ENCODE measurements at regions not wholly inside any gene's neighbourhood (a gene's known extent, or its start where the extent isn't known, plus 50 kb on each side); places are given as distances from the start of the nearest gene placed in this dataset.

DNA sequence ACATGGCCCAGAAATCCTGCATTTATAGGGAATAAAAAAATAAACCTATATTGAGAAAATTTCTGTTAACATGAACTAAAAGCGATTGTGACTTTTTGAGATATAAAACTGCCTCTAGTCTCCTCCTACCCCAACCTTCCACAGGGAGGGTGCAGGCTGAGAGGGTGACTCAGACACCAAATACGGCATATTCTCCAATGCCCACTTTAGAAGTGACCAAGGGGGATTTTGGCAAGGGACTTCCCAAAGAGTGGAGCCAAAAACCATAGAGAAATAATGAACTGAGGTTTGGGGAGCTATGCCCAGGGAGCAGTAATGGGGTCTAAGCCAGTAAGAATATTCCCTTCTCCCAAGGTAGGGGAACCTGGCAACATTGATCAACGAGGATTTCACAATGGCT, 124.9 kb upstream of the ZC3H12C start (continued):
- TF ChIP-seq, protein P1, sequence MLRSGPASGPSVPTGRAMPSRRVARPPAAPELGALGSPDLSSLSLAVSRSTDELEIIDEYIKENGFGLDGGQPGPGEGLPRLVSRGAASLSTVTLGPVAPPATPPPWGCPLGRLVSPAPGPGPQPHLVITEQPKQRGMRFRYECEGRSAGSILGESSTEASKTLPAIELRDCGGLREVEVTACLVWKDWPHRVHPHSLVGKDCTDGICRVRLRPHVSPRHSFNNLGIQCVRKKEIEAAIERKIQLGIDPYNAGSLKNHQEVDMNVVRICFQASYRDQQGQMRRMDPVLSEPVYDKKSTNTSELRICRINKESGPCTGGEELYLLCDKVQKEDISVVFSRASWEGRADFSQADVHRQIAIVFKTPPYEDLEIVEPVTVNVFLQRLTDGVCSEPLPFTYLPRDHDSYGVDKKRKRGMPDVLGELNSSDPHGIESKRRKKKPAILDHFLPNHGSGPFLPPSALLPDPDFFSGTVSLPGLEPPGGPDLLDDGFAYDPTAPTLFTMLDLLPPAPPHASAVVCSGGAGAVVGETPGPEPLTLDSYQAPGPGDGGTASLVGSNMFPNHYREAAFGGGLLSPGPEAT (IDR thresholded peaks at IDR 0.05; ENCODE audit: low read depth), result peak; percentile 44; the same call in 1 of the 2 replicates
- peak; percentile 22; the same call in 1 of the 2 replicates for TF ChIP-seq MTA2 (IDR thresholded peaks at IDR 0.05; ENCODE audit: low read depth)

DNA sequence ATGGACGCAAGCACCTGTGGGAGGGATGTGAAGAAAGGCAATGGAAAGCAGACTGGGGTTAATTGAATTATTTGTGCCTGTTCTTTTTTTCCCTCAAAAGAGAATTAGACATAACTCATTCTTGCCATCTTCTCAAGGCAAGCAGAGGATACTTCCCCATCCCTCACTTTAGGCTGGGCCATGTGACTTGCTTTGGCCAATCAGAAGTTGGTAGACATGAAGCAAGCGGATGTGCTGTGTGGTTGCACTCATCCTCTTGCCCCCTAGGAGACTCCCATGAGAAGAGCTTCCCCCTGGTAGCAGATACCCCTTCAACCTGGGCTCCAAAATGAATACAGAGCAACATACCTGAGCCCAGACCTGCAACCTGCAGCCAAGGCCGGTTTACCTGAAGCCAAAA, 124.4 kb upstream of the ZC3H12C start:
- peaks cover 38% of the 10 kb centered on the region for H3K4me1 ChIP-seq (ENCODE audit: control insufficient read depth, insufficient read depth, low read length)
- no peak overlapping the region for H2AFZ ChIP-seq (ENCODE audit: control insufficient read depth, low read depth, low read length)
- H3K9ac ChIP-seq (ENCODE audit: control insufficient read depth, insufficient read depth, low read length), result no peak overlapping the region
- BruUV-seq (replicated peaks), result no TSS peak
- no peak overlapping the region for H3K4me2 ChIP-seq (ENCODE audit: control insufficient read depth, insufficient read depth)
- peaks cover 8% of the 10 kb centered on the region; the same call in 2 of the 3 replicates for H3K9me3 ChIP-seq (replicated peaks; ENCODE audit: control insufficient read depth, insufficient read depth, low read length)
- ATAC-seq (no peak), DNase-seq (ENCODE audit: low read depth, low spot score) (no peak), FAIRE-seq (no peak)
- in situ Hi-C loops (cut with MboI) (no loop called here), intact Hi-C loops (cut with micrococcal nuclease; ENCODE audit: unreplicated experiment) (no loop called here)
- ChIA-PET POLR2A (interaction anchor here (1.1 to 8.1 kb wide), 6 partner anchors 10 to 123 kb away, joined by 3 to 76 read pairs (median 29); partner anchors contain the start of gene ZC3H12C), CTCF (interaction anchor here (1.0 to 6.1 kb wide), 3 partner anchors 12 to 60 kb away, joined by 3 to 36 read pairs (median 22); no protein-coding TSS in a partner anchor), SMC1A (ENCODE audit: uncharacterized antibody, unreplicated experiment) (interaction anchor here (1.1 to 12.2 kb wide), 7 partner anchors 13 to 140 kb away, joined by 3 to 223 read pairs (median 30); no protein-coding TSS in a partner anchor), RAD21 (ENCODE audit: unreplicated experiment) (interaction anchor here (1.2 to 12.4 kb wide), 4 partner anchors 13 to 108 kb away, joined by 3 to 185 read pairs (median 58); no protein-coding TSS in a partner anchor)
- no peak overlapping the region for H3K27ac ChIP-seq (ENCODE audit: control insufficient read depth, insufficient read depth)
- H3K79me2 ChIP-seq (ENCODE audit: control insufficient read depth, insufficient read depth, low read length), result no peaks in the 10 kb centered on the region
- 96% methylated on average over 3 of the region's 3 CpGs for WGBS (ENCODE audit: insufficient coverage, insufficient replicate concordance, low lambda C conversion rate, missing lambda C conversion rate)
- H3K4me3 ChIP-seq, result no peak overlapping the region
- H4K20me1 ChIP-seq (ENCODE audit: control insufficient read depth, insufficient read depth), result no peaks in the 10 kb centered on the region
- no peaks in the 10 kb centered on the region for H3K27me3 ChIP-seq (replicated peaks in 1 of 2; ENCODE audit: control insufficient read depth in 2 of 2, insufficient read depth in 2 of 2, low read length in 1 of 2)
- no peaks in the 10 kb centered on the region for H3K36me3 ChIP-seq (ENCODE audit: control insufficient read depth in 2 of 2, insufficient read depth in 2 of 2, low read length in 1 of 2)
- TF ChIP-seq HCFC1 (IDR thresholded peaks at IDR 0.05; ENCODE audit: low read length), result no peak
- no peak for TF ChIP-seq CBFB (IDR thresholded peaks at IDR 0.05; ENCODE audit: low read depth)
- TF ChIP-seq, protein P2, sequence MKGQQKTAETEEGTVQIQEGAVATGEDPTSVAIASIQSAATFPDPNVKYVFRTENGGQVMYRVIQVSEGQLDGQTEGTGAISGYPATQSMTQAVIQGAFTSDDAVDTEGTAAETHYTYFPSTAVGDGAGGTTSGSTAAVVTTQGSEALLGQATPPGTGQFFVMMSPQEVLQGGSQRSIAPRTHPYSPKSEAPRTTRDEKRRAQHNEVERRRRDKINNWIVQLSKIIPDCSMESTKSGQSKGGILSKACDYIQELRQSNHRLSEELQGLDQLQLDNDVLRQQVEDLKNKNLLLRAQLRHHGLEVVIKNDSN (IDR thresholded peaks at IDR 0.05; ENCODE audit: borderline replicate concordance, extremely low read length, insufficient read depth, low read depth, low read length), result peak; percentile 67
- TF ChIP-seq NFYB (IDR thresholded peaks at IDR 0.05; ENCODE audit: insufficient read depth, low read depth, low read length), result 0 out of 2 replicates have a peak, but pooled peaks have one; percentile 23
- TF ChIP-seq NFXL1 (IDR thresholded peaks at IDR 0.05; ENCODE audit: borderline replicate concordance), result no peak
- TF ChIP-seq SPI1 (IDR thresholded peaks at IDR 0.05; ENCODE audit: borderline replicate concordance, insufficient read depth, low read depth, low read length), result no peak
- TF ChIP-seq TAF1 (IDR thresholded peaks at IDR 0.05; ENCODE audit: borderline replicate concordance, low read depth, low read length), result no peak
- no peak for TF ChIP-seq RELA (IDR thresholded peaks at IDR 0.05; ENCODE audit: borderline replicate concordance, partially characterized antibody)
- TF ChIP-seq, protein P3, sequence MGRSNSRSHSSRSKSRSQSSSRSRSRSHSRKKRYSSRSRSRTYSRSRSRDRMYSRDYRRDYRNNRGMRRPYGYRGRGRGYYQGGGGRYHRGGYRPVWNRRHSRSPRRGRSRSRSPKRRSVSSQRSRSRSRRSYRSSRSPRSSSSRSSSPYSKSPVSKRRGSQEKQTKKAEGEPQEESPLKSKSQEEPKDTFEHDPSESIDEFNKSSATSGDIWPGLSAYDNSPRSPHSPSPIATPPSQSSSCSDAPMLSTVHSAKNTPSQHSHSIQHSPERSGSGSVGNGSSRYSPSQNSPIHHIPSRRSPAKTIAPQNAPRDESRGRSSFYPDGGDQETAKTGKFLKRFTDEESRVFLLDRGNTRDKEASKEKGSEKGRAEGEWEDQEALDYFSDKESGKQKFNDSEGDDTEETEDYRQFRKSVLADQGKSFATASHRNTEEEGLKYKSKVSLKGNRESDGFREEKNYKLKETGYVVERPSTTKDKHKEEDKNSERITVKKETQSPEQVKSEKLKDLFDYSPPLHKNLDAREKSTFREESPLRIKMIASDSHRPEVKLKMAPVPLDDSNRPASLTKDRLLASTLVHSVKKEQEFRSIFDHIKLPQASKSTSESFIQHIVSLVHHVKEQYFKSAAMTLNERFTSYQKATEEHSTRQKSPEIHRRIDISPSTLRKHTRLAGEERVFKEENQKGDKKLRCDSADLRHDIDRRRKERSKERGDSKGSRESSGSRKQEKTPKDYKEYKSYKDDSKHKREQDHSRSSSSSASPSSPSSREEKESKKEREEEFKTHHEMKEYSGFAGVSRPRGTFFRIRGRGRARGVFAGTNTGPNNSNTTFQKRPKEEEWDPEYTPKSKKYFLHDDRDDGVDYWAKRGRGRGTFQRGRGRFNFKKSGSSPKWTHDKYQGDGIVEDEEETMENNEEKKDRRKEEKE (IDR thresholded peaks at IDR 0.05), result no peak
- TF ChIP-seq, protein P4, sequence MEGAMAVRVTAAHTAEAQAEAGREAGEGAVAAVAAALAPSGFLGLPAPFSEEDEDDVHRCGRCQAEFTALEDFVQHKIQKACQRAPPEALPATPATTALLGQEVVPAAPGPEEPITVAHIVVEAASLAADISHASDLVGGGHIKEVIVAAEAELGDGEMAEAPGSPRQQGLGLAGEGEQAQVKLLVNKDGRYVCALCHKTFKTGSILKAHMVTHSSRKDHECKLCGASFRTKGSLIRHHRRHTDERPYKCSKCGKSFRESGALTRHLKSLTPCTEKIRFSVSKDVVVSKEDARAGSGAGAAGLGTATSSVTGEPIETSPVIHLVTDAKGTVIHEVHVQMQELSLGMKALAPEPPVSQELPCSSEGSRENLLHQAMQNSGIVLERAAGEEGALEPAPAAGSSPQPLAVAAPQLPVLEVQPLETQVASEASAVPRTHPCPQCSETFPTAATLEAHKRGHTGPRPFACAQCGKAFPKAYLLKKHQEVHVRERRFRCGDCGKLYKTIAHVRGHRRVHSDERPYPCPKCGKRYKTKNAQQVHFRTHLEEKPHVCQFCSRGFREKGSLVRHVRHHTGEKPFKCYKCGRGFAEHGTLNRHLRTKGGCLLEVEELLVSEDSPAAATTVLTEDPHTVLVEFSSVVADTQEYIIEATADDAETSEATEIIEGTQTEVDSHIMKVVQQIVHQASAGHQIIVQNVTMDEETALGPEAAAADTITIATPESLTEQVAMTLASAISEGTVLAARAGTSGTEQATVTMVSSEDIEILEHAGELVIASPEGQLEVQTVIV (IDR thresholded peaks at IDR 0.05; ENCODE audit: borderline replicate concordance, partially characterized antibody), result no peak
- TF ChIP-seq WRNIP1 (IDR thresholded peaks at IDR 0.05; ENCODE audit: borderline replicate concordance, low read depth, low read length), result no peak
- no peak for TF ChIP-seq RUNX3 (IDR thresholded peaks at IDR 0.05; ENCODE audit: low read length)
